H1 (cell line): ENCODE measurements at regions not wholly inside any gene's neighbourhood (a gene's known extent, or its start where the extent isn't known, plus 50 kb on each side); places are given as distances from the start of the nearest gene placed in this dataset.

Experiments used
- CTCF ChIA-PET: fragments of 300-600 bp; sonication (Branson Sonifier 250); formaldehyde crosslinking; loops from one replicate; lab custom pipeline; 2021; ENCODE audit not compliant: partially characterized antibody; lab: Charles Lee
- POLR2A ChIA-PET: fragments of 300-600 bp; sonication (Branson Sonifier 250); formaldehyde crosslinking; loops from one replicate; lab custom pipeline; 2021; ENCODE audit warnings: inconsistent platforms; ENCODE audit not compliant: partially characterized antibody; lab: Charles Lee
- DNase-seq, 2 experiments: peaks; one replicate each; pipeline versions ENCODE4 v3.0.0 to v3.0.0-alpha.2; 2010 to 2022; ENCODE audit warnings: low spot score in 2 of 2, low read depth in 1 of 2, mixed read lengths in 1 of 2
- FAIRE-seq: peaks from 2 replicates; lab custom pipeline; 2011; peaks lifted over from hg19 to GRCh38; lab: Jason Lieb, UNC
- H2AFZ ChIP-seq: 2 replicates; pipeline ENCODE4 v1.8.1; 2012; ENCODE audit warnings: low read length, inconsistent platforms
- H2AK5ac ChIP-seq: 2 replicates; pipeline ENCODE4 v1.6.1; 2013; ENCODE audit warnings: low read depth, low read length
- H2BK120ac ChIP-seq: replicated peaks from 2 replicates; pipeline ENCODE3; 2013; ENCODE audit warnings: low read depth, low read length, inconsistent platforms
- H2BK12ac ChIP-seq: 2 replicates; pipeline ENCODE4 v1.6.1; 2013; ENCODE audit warnings: low read depth, low read length
- H2BK15ac ChIP-seq: 2 replicates; pipeline ENCODE4 v1.6.1; 2013; ENCODE audit warnings: low read length
- H2BK20ac ChIP-seq: 2 replicates; pipeline ENCODE4 v1.6.1; 2013; ENCODE audit warnings: low read length
- H2BK5ac ChIP-seq: 2 replicates; pipeline ENCODE4 v1.6.1; 2013; ENCODE audit warnings: low read depth, low read length
- H3K14ac ChIP-seq: 2 replicates; pipeline ENCODE4 v1.6.1; 2013; ENCODE audit warnings: inconsistent platforms; ENCODE audit not compliant: insufficient read length
- H3K18ac ChIP-seq: 2 replicates; pipeline ENCODE4 v1.6.1; 2013; ENCODE audit warnings: low read length; ENCODE audit errors: extremely low read depth
- H3K23ac ChIP-seq: 2 replicates; pipeline ENCODE4 v1.6.1; 2013; ENCODE audit warnings: inconsistent platforms; ENCODE audit not compliant: insufficient read length
- H3K23me2 ChIP-seq: 2 replicates; pipeline ENCODE4 v1.6.1; 2013; ENCODE audit warnings: low read depth, low read length
- H3K27ac ChIP-seq: 2 replicates; pipeline ENCODE4 v1.6.1; 2011; ENCODE audit warnings: low read depth, low read length, inconsistent platforms
- H3K27me3 ChIP-seq, 4 experiments: replicated peaks in 1 of 4; 1 replicate in 1 of 4; 2 replicates in 3 of 4; pipeline versions ENCODE4 v1.6.1 to v1.8.1; 2011 to 2013; ENCODE audit warnings: low read length in 3 of 4, mild to moderate bottlenecking in 3 of 4, inconsistent platforms in 2 of 4, mixed read lengths in 2 of 4, moderate library complexity in 1 of 4; ENCODE audit not compliant: control insufficient read depth in 3 of 4, insufficient read depth in 3 of 4; ENCODE audit errors: extremely low read depth in 1 of 4
- H3K36me3 ChIP-seq, 4 experiments: 2 replicates each; pipeline versions ENCODE4 v1.6.1 to v1.8.1; 2011 to 2013; ENCODE audit warnings: mild to moderate bottlenecking in 4 of 4, low read length in 3 of 4, moderate library complexity in 2 of 4, control low read depth in 1 of 4, inconsistent platforms in 1 of 4; ENCODE audit not compliant: insufficient read depth in 4 of 4, control insufficient read depth in 2 of 4
- H3K4ac ChIP-seq: replicated peaks from 2 replicates; pipeline ENCODE3; 2013; ENCODE audit warnings: low read length, low read depth, mixed read lengths, inconsistent platforms; ENCODE audit not compliant: insufficient read length
- H3K4me1 ChIP-seq, 4 experiments: replicated peaks in 1 of 4; 1 replicate in 1 of 4; 2 replicates in 3 of 4; pipeline versions ENCODE4 v1.6.1 to v1.8.1; 2011 to 2013; ENCODE audit warnings: low read length in 3 of 4, inconsistent platforms in 2 of 4, mixed read lengths in 1 of 4; ENCODE audit not compliant: insufficient read depth in 4 of 4, control insufficient read depth in 3 of 4
- H3K4me2 ChIP-seq, 2 experiments: 2 replicates each; pipeline versions ENCODE4 v1.6.1 to v1.8.1; 2011 to 2013; ENCODE audit warnings: low read depth in 2 of 2, low read length in 2 of 2, control low read depth in 1 of 2, inconsistent platforms in 1 of 2, mild to moderate bottlenecking in 1 of 2; ENCODE audit not compliant: insufficient read depth in 1 of 2
- H3K4me3 ChIP-seq, 4 experiments: fragments of 200-600, 300-600 bp in 1 of 4; sonication (generic), shearing (Covaris generic), sonication (Bioruptor Twin) in 1 of 4; 2 replicates each; pipeline versions ENCODE4 v1.5.1 to v1.8.1; 2011 to 2016; ENCODE audit warnings: low read length in 4 of 4, low read depth in 3 of 4, control low read depth in 2 of 4, inconsistent platforms in 2 of 4, mild to moderate bottlenecking in 2 of 4, mixed read lengths in 1 of 4, moderate library complexity in 1 of 4; ENCODE audit not compliant: insufficient read depth in 2 of 4; ENCODE audit errors: extremely low read depth in 1 of 4
- H3K56ac ChIP-seq: replicated peaks from 2 replicates; pipeline ENCODE3; 2013; ENCODE audit warnings: low read depth, mild to moderate bottlenecking, mixed read lengths, low read length, inconsistent platforms; ENCODE audit not compliant: insufficient read length
- H3K79me1 ChIP-seq: 2 replicates; pipeline ENCODE4 v1.6.1; 2013; ENCODE audit warnings: low read depth, low read length, control low read depth
- H3K79me2 ChIP-seq, 2 experiments: 2 replicates each; pipeline versions ENCODE4 v1.6.1 to v1.8.1; 2012 to 2013; ENCODE audit warnings: low read length in 2 of 2, mild to moderate bottlenecking in 2 of 2, inconsistent platforms in 1 of 2; ENCODE audit not compliant: insufficient read depth in 2 of 2, control insufficient read depth in 1 of 2
- H3K9ac ChIP-seq, 4 experiments: replicated peaks in 1 of 4; 1 replicate in 1 of 4; 2 replicates in 3 of 4; pipeline versions ENCODE4 v1.6.1 to v1.8.1; 2011 to 2013; ENCODE audit warnings: low read depth in 3 of 4, low read length in 3 of 4, control low read depth in 2 of 4, mild to moderate bottlenecking in 2 of 4, moderate library complexity in 2 of 4, inconsistent platforms in 1 of 4; ENCODE audit errors: extremely low read depth in 1 of 4
- H3K9me3 ChIP-seq, 2 experiments: 2 replicates each; pipeline versions ENCODE4 v1.6.1 to v1.8.1; 2012 to 2013; ENCODE audit warnings: mild to moderate bottlenecking in 2 of 2, moderate library complexity in 2 of 2, control low read depth in 1 of 2, inconsistent platforms in 1 of 2, low read depth in 1 of 2, low read length in 1 of 2, mixed read lengths in 1 of 2; ENCODE audit not compliant: insufficient read depth in 2 of 2
- H4K20me1 ChIP-seq, 2 experiments: replicated peaks in 1 of 2; 2 replicates each; pipeline versions ENCODE3 to v1.8.1; 2011 to 2013; ENCODE audit warnings: inconsistent platforms in 2 of 2, low read length in 2 of 2, mild to moderate bottlenecking in 1 of 2; ENCODE audit not compliant: insufficient read depth in 2 of 2, control insufficient read depth in 1 of 2
- H4K5ac ChIP-seq: 2 replicates; pipeline ENCODE4 v1.6.1; 2013; ENCODE audit warnings: low read length, low read depth, mixed read lengths, inconsistent platforms; ENCODE audit not compliant: insufficient read length
- H4K8ac ChIP-seq: 2 replicates; pipeline ENCODE4 v1.8.0; 2013; ENCODE audit warnings: mild to moderate bottlenecking, moderate library complexity, low read length, inconsistent platforms; ENCODE audit not compliant: insufficient read depth; ENCODE audit errors: extremely low read depth
- H4K91ac ChIP-seq: replicated peaks from 2 replicates; pipeline ENCODE3; 2013; ENCODE audit warnings: low read length, mixed read lengths, inconsistent platforms; ENCODE audit not compliant: insufficient read length
- CBX8 ChIP-seq: fragments of 300-800, 300-1000 bp; sonication (generic); IDR thresholded peaks from 2 replicates; pipeline ENCODE4 v1.7.1; 2016; ENCODE audit warnings: low read depth, low read length, borderline replicate concordance
- CEBPB ChIP-seq: IDR thresholded peaks from 2 replicates; pipeline ENCODE4 v1.6.1; 2012; ENCODE audit warnings: low read depth, low read length
- CTBP2 ChIP-seq: IDR thresholded peaks from 2 replicates; pipeline ENCODE4 v1.7.0; 2011; ENCODE audit warnings: borderline replicate concordance, mild to moderate bottlenecking, moderate library complexity, mixed read lengths, low read length; ENCODE audit not compliant: insufficient read depth, insufficient read length
- GABPA ChIP-seq: IDR thresholded peaks from 2 replicates; pipeline ENCODE4 v1.6.1; 2011; ENCODE audit warnings: mild to moderate bottlenecking, low read length, moderate library complexity, borderline replicate concordance; ENCODE audit not compliant: insufficient read depth
- JUN ChIP-seq: IDR thresholded peaks from 2 replicates; pipeline ENCODE4 v1.6.1; 2011; ENCODE audit warnings: low read depth, mild to moderate bottlenecking, improper control_type of control experiment, low read length
- KDM1A ChIP-seq: fragments of 200-600, 300-600 bp; sonication (generic); IDR thresholded peaks from 2 replicates; pipeline ENCODE4 v1.7.1; 2016; ENCODE audit warnings: mild to moderate bottlenecking, low read length, borderline replicate concordance
- MAX ChIP-seq: IDR thresholded peaks from 2 replicates; pipeline ENCODE4 v1.6.1; 2012; ENCODE audit warnings: inconsistent platforms
- NANOG ChIP-seq: IDR thresholded peaks from 2 replicates; pipeline ENCODE4 v1.6.1; 2011; ENCODE audit warnings: low read length, low read depth, mild to moderate bottlenecking, inconsistent platforms; ENCODE audit not compliant: insufficient read depth, poor library complexity, severe bottlenecking
- NRF1 ChIP-seq: IDR thresholded peaks from 2 replicates; pipeline ENCODE4 v1.6.1; 2011; ENCODE audit warnings: mild to moderate bottlenecking, low read depth, low read length, improper control_type of control experiment
- PHF8 ChIP-seq: fragments of 200-600 bp; sonication (generic); conservative IDR thresholded peaks from 2 replicates; pipeline ENCODE4 v1.7.1; 2012; ENCODE audit warnings: low read depth, mild to moderate bottlenecking, inconsistent platforms, low read length, moderate library complexity
- RFX5 ChIP-seq: IDR thresholded peaks from 2 replicates; pipeline ENCODE4 v1.6.1; 2011; ENCODE audit warnings: low read depth, low read length, improper control_type of control experiment, borderline replicate concordance
- SIN3A ChIP-seq, 2 experiments: IDR thresholded peaks in 1 of 2; conservative IDR thresholded peaks in 1 of 2; 2 replicates each; pipeline ENCODE4 v1.6.1; 2011 to 2012; ENCODE audit warnings: low read length in 2 of 2, improper control_type of control experiment in 1 of 2, low read depth in 1 of 2, mild to moderate bottlenecking in 1 of 2
- SIRT6 ChIP-seq: IDR thresholded peaks from one replicate; pipeline ENCODE4 v1.7.1; 2012; ENCODE audit warnings: low read length, inconsistent platforms
- SUZ12 ChIP-seq: fragments of 200-600 bp; sonication (generic); IDR thresholded peaks from 2 replicates; pipeline ENCODE4 v1.6.1; 2012; ENCODE audit warnings: mild to moderate bottlenecking, inconsistent platforms, low read length, moderate library complexity, mixed read lengths
- WGBS, 2 experiments: shearing (Covaris generic) in 1 of 2; methylation state at CpG; one replicate each; pipeline versions ENCODE4 v1.1.6 to v1.1.7; 2013 to 2015; ENCODE audit warnings: low lambda C conversion rate in 2 of 2, mixed read lengths in 2 of 2, inconsistent platforms in 1 of 2, low coverage in 1 of 2, missing lambda C conversion rate in 1 of 2; ENCODE audit not compliant: insufficient replicate concordance in 2 of 2, insufficient coverage in 1 of 2, insufficient read length in 1 of 2; ENCODE audit errors: extremely low coverage in 1 of 2, missing lambda C conversion rate in 1 of 2; 5-methylcytosine and 5-hydroxymethylcytosine counted together

- no peak for FAIRE-seq
- no peak overlapping the region for H2BK120ac ChIP-seq
- H3K4me2 ChIP-seq: no peak overlapping the region
- H3K14ac ChIP-seq: no peak overlapping the region
- H3K23ac ChIP-seq: no peak overlapping the region
- H4K5ac ChIP-seq: no peak overlapping the region
- no peak for DNase-seq
- no peaks in the 10 kb centered on the region; the same call in 1 of the 2 replicates for H3K23me2 ChIP-seq
- H4K91ac ChIP-seq: no peak overlapping the region
- H3K4ac ChIP-seq: no peak overlapping the region
- H4K8ac ChIP-seq: no peak overlapping the region
- H2BK5ac ChIP-seq: no peak overlapping the region
- no peak overlapping the region for H2AFZ ChIP-seq
- H2BK20ac ChIP-seq: no peak overlapping the region
- CTCF ChIA-PET: no interaction called here
- no peak overlapping the region for H3K9ac ChIP-seq
- H3K9me3 ChIP-seq: no peaks in the 10 kb centered on the region
- H3K27me3 ChIP-seq: no peaks in the 10 kb centered on the region
- H2BK12ac ChIP-seq: no peak overlapping the region
- H3K18ac ChIP-seq: no peak overlapping the region
- no peaks in the 10 kb centered on the region for H4K20me1 ChIP-seq
- no peaks in the 10 kb centered on the region for H3K36me3 ChIP-seq
- WGBS, 2 experiments: 95% methylated on average over 2 of the region's 2 CpGs; no CpG with 5 or more reads in 1 of the 2 experiments
- H3K56ac ChIP-seq: no peak overlapping the region
- POLR2A ChIA-PET: no interaction called here
- H3K4me3 ChIP-seq: no peak overlapping the region
- no peak overlapping the region for H2BK15ac ChIP-seq
- no peaks in the 10 kb centered on the region for H3K79me1 ChIP-seq
- TF ChIP-seq SUZ12 (no peak), CBX8 (no peak), NRF1 (no peak), GABPA (no peak), SIN3A (conservative IDR thresholded peaks at IDR 0.05 in 1 of 2, IDR thresholded peaks at IDR 0.05 in 1 of 2; ENCODE audit: low read depth in 1 of 2, low read length in 2 of 2) (no peak), SIRT6 (no peak), NANOG (no peak), MAX (no peak), JUN (no peak), CEBPB (no peak), KDM1A (no peak), CTBP2 (no peak), RFX5 (no peak), PHF8 (no peak)
- no peak overlapping the region for H2AK5ac ChIP-seq
- H3K79me2 ChIP-seq: no peaks in the 10 kb centered on the region
- H3K4me1 ChIP-seq: peaks cover 0 to under 1% (median 0%) of the 10 kb centered on the region in 4 experiments; a peak in 2 of 7 replicates
- no peak overlapping the region for H3K27ac ChIP-seq
These were observed 360.8 kb upstream of the NEGR1 start for GRCh38 chr1:72643142-72643541.
